ENCODE measurements at regions not wholly inside any gene's neighbourhood (a gene's known extent, or its start where the extent isn't known, plus 50 kb on each side); places are given as distances from the start of the nearest gene placed in this dataset.
"Not testable (repeated sequence)": the region's sequence is repeated elsewhere in the genome, so short reads cannot be mapped to it uniquely, and the experiment has no call there.

GRCh38 chr3:6657591-6657990 is 203.3 kb upstream of the GRM7 start:
- DNase-seq, result no peak

GRCh38 chr3:6667354-6667753 is 193.6 kb upstream of the GRM7 start:
- no peak for DNase-seq

- DNase-seq, result no peak
Observed at GRCh38 chr3:6671363-6671762, 189.6 kb upstream of the GRM7 start.

GRCh38 chr3:6679510-6679909 is 181.4 kb upstream of the GRM7 start:
- DNase-seq, result no peak

- DNase-seq, result no peak
Observed at GRCh38 chr3:6680119-6680806, 180.7 kb upstream of the GRM7 start.

- no peak for DNase-seq
Observed at GRCh38 chr3:6697285-6697684, 163.6 kb upstream of the GRM7 start.

- no peak for DNase-seq
Observed at GRCh38 chr3:6697722-6698121, 163.2 kb upstream of the GRM7 start.

- DNase-seq, result not testable (repeated sequence)
Observed at GRCh38 chr3:6704817-6705216, 156.1 kb upstream of the GRM7 start.

GRCh38 chr3:6706777-6707176 is 154.1 kb upstream of the GRM7 start:
- no peak for DNase-seq

GRCh38 chr3:6709178-6709577 is 151.7 kb upstream of the GRM7 start:
- no peak for DNase-seq

- DNase-seq, result no peak
Observed at GRCh38 chr3:6714962-6715361, 146.0 kb upstream of the GRM7 start.

- no peak for DNase-seq
Observed at GRCh38 chr3:6716420-6716819, 144.5 kb upstream of the GRM7 start.

GRCh38 chr3:6717026-6717943 is 143.6 kb upstream of the GRM7 start:
- DNase-seq, result no peak

- DNase-seq, result no peak
Observed at GRCh38 chr3:6719999-6720398, 140.9 kb upstream of the GRM7 start.

GRCh38 chr3:6721491-6721890 is 139.4 kb upstream of the GRM7 start:
- no peak for DNase-seq

- DNase-seq, result no peak
Observed at GRCh38 chr3:6723205-6723604, 137.7 kb upstream of the GRM7 start.

GRCh38 chr3:6726811-6727210 is 134.1 kb upstream of the GRM7 start:
- no peak for DNase-seq

- no peak for DNase-seq
Observed at GRCh38 chr3:6732807-6733206, 128.1 kb upstream of the GRM7 start.

- no peak for DNase-seq
Observed at GRCh38 chr3:6733699-6734394, 127.1 kb upstream of the GRM7 start.

GRCh38 chr3:6734395-6734746 is 126.5 kb upstream of the GRM7 start:
- DNase-seq, result no peak

GRCh38 chr3:6736836-6737629 is 123.9 kb upstream of the GRM7 start:
- DNase-seq, result no peak

- no peak for DNase-seq
Observed at GRCh38 chr3:6737630-6738029, 123.3 kb upstream of the GRM7 start.

- DNase-seq, result no peak
Observed at GRCh38 chr3:6739288-6739687, 121.6 kb upstream of the GRM7 start.
